Activated CD4-positive, alpha-beta T cell treated with anti-CD3 and anti-CD28 coated beads for 36 hours (primary cell): ENCODE measurements at regions not wholly inside any gene's neighbourhood (a gene's known extent, or its start where the extent isn't known, plus 50 kb on each side); places are given as distances from the start of the nearest gene placed in this dataset.

Source experiments
- ATAC-seq: fragments of 200-7000 bp; cut with Tn5 transposase; one replicate; pipeline ENCODE4 v1.10.0; 2021; ENCODE audit warnings: mild to moderate bottlenecking, moderate library complexity
- CTCF ChIA-PET: fragments of 350-600 bp; sonication (Branson Sonifier 250); formaldehyde crosslinking; loops from one replicate; lab custom pipeline; 2021; ENCODE audit warnings: antibody characterized with exemption; lab: Charles Lee
- POLR2A ChIA-PET: fragments of 350-600 bp; sonication (Branson Sonifier 250); formaldehyde crosslinking; loops from one replicate; lab custom pipeline; 2021; ENCODE audit warnings: antibody characterized with exemption, inconsistent platforms; lab: Charles Lee
- DNase-seq: peaks from one replicate; pipeline ENCODE4 v3.0.0-alpha.2; 2020
- H3K27ac Mint-ChIP-seq: one replicate; pipeline ENCODE4 v1.8.0; 2021; ENCODE audit warnings: mixed read lengths
- H3K27me3 Mint-ChIP-seq: one replicate; pipeline ENCODE4 v1.8.0; 2021; ENCODE audit warnings: mixed read lengths
- H3K36me3 Mint-ChIP-seq: one replicate; pipeline ENCODE4 v1.8.0; 2021; ENCODE audit warnings: low read depth, mixed read lengths
- H3K4me1 Mint-ChIP-seq: one replicate; pipeline ENCODE4 v1.8.0; 2021; ENCODE audit warnings: mixed read lengths
- H3K4me3 Mint-ChIP-seq: one replicate; pipeline ENCODE4 v1.8.0; 2021; ENCODE audit warnings: mild to moderate bottlenecking, moderate library complexity, mixed read lengths
- H3K9me3 Mint-ChIP-seq: one replicate; pipeline ENCODE4 v1.8.0; 2021; ENCODE audit warnings: low read depth, mixed read lengths
- intact Hi-C, 2 experiments: fragments of 100-400 bp; cut with DNase I in 1 of 2; cut with micrococcal nuclease in 1 of 2; formaldehyde crosslinking; loops; one replicate each; pipeline versions ENCODE4 v1.14.2 to v1.15.1; 2022 to 2024; cut with DNase I, micrococcal nuclease

GRCh38 chr2:121002597-121002996 lies 266.9 kb downstream of the GLI2 start:
- Mint-ChIP-seq H3K27ac (no peak overlapping the region), H3K9me3 (no peaks in the 10 kb centered on the region), H3K4me3 (no peak overlapping the region), H3K36me3 (no peaks in the 10 kb centered on the region), H3K27me3 (peaks cover 4% of the 10 kb centered on the region), H3K4me1 (no peaks in the 10 kb centered on the region)
- POLR2A ChIA-PET: no interaction called here
- CTCF ChIA-PET: no interaction called here
- DNase-seq: no peak
- ATAC-seq: no peak
- intact Hi-C loops: no loop called here

GRCh38 chr2:121003391-121003790 lies 267.7 kb downstream of the GLI2 start:
- peaks cover 6% of the 10 kb centered on the region for H3K27me3 Mint-ChIP-seq
- H3K36me3 Mint-ChIP-seq: no peaks in the 10 kb centered on the region
- no peak overlapping the region for H3K27ac Mint-ChIP-seq
- ChIA-PET CTCF (no interaction called here), POLR2A (no interaction called here)
- intact Hi-C loops: no loop called here
- no peaks in the 10 kb centered on the region for H3K9me3 Mint-ChIP-seq
- no peak for DNase-seq
- H3K4me1 Mint-ChIP-seq: no peaks in the 10 kb centered on the region
- no peak overlapping the region for H3K4me3 Mint-ChIP-seq
- no peak for ATAC-seq

- intact Hi-C loops: no loop called here
- Mint-ChIP-seq H3K27ac (no peak overlapping the region), H3K27me3 (peaks cover 13% of the 10 kb centered on the region), H3K36me3 (no peaks in the 10 kb centered on the region), H3K4me3 (no peak overlapping the region), H3K4me1 (no peaks in the 10 kb centered on the region), H3K9me3 (peaks cover under 1% of the 10 kb centered on the region)
- ChIA-PET CTCF (no interaction called here), POLR2A (no interaction called here)
- no peak for DNase-seq
- no peak for ATAC-seq
Observed at GRCh38 chr2:121004359-121004758, 268.7 kb downstream of the GLI2 start.

- intact Hi-C loops: no loop called here
- ChIA-PET POLR2A (no interaction called here), CTCF (no interaction called here)
- ATAC-seq (no peak), DNase-seq (no peak)
- Mint-ChIP-seq H3K9me3 (peaks cover 2% of the 10 kb centered on the region), H3K27me3 (peaks cover 14% of the 10 kb centered on the region), H3K4me3 (no peak overlapping the region), H3K27ac (no peak overlapping the region), H3K4me1 (no peaks in the 10 kb centered on the region), H3K36me3 (no peaks in the 10 kb centered on the region)
Observed at GRCh38 chr2:121004950-121005349, 269.3 kb downstream of the GLI2 start.

GRCh38 chr2:121005453-121005852 lies 269.8 kb downstream of the GLI2 start:
- ATAC-seq (no peak), DNase-seq (no peak)
- H3K4me1 Mint-ChIP-seq: no peaks in the 10 kb centered on the region
- intact Hi-C loops: no loop called here
- no peak overlapping the region for H3K4me3 Mint-ChIP-seq
- peaks cover 4% of the 10 kb centered on the region for H3K9me3 Mint-ChIP-seq
- no peaks in the 10 kb centered on the region for H3K36me3 Mint-ChIP-seq
- ChIA-PET POLR2A (no interaction called here), CTCF (no interaction called here)
- no peak overlapping the region for H3K27ac Mint-ChIP-seq
- H3K27me3 Mint-ChIP-seq: peaks cover 16% of the 10 kb centered on the region

GRCh38 chr2:121006743-121007489 lies 271.2 kb downstream of the GLI2 start:
- Mint-ChIP-seq H3K36me3 (no peaks in the 10 kb centered on the region), H3K27me3 (peaks cover 21% of the 10 kb centered on the region), H3K9me3 (peaks cover 4% of the 10 kb centered on the region), H3K4me1 (no peaks in the 10 kb centered on the region), H3K4me3 (no peak overlapping the region), H3K27ac (no peak overlapping the region)
- intact Hi-C loops: no loop called here
- DNase-seq: no peak
- ChIA-PET CTCF (no interaction called here), POLR2A (no interaction called here)
- no peak for ATAC-seq

GRCh38 chr2:121007490-121007853 lies 271.8 kb downstream of the GLI2 start:
- Mint-ChIP-seq H3K4me1 (no peaks in the 10 kb centered on the region), H3K36me3 (no peaks in the 10 kb centered on the region), H3K27ac (no peak overlapping the region), H3K4me3 (no peak overlapping the region), H3K9me3 (peaks cover 4% of the 10 kb centered on the region), H3K27me3 (peaks cover 19% of the 10 kb centered on the region)
- intact Hi-C loops: no loop called here
- POLR2A ChIA-PET: no interaction called here
- CTCF ChIA-PET: no interaction called here
- ATAC-seq (no peak), DNase-seq (no peak)

GRCh38 chr2:121008975-121009374 lies 273.3 kb downstream of the GLI2 start:
- intact Hi-C loops: no loop called here
- Mint-ChIP-seq H3K36me3 (no peaks in the 10 kb centered on the region), H3K4me3 (no peak overlapping the region), H3K4me1 (no peaks in the 10 kb centered on the region), H3K27me3 (peaks cover 18% of the 10 kb centered on the region), H3K27ac (no peak overlapping the region), H3K9me3 (peaks cover 4% of the 10 kb centered on the region)
- ATAC-seq (no peak), DNase-seq (peak; percentile 29)
- POLR2A ChIA-PET: no interaction called here
- CTCF ChIA-PET: no interaction called here

GRCh38 chr2:121010998-121011397 lies 274.0 kb downstream of the TFCP2L1 start:
- no peak for DNase-seq
- ChIA-PET POLR2A (no interaction called here), CTCF (interaction anchor here (0.9 kb wide), 1 partner anchor 246 kb away, joined by 3 read pairs; no protein-coding TSS in a partner anchor)
- Mint-ChIP-seq H3K36me3 (no peaks in the 10 kb centered on the region), H3K9me3 (peaks cover 4% of the 10 kb centered on the region), H3K4me1 (no peaks in the 10 kb centered on the region), H3K4me3 (no peak overlapping the region), H3K27me3 (peaks cover 19% of the 10 kb centered on the region), H3K27ac (no peak overlapping the region)
- intact Hi-C loops: no loop called here
- no peak for ATAC-seq

GRCh38 chr2:121014876-121015275 lies 270.1 kb downstream of the TFCP2L1 start:
- ATAC-seq: no peak
- no peaks in the 10 kb centered on the region for H3K36me3 Mint-ChIP-seq
- peaks cover 13% of the 10 kb centered on the region for H3K27me3 Mint-ChIP-seq
- H3K27ac Mint-ChIP-seq: no peak overlapping the region
- ChIA-PET CTCF (no interaction called here), POLR2A (no interaction called here)
- DNase-seq: no peak
- no peaks in the 10 kb centered on the region for H3K4me1 Mint-ChIP-seq
- peaks cover 2% of the 10 kb centered on the region for H3K9me3 Mint-ChIP-seq
- intact Hi-C loops: no loop called here
- H3K4me3 Mint-ChIP-seq: no peak overlapping the region

- DNase-seq: no peak
- ChIA-PET CTCF (no interaction called here), POLR2A (no interaction called here)
- no peaks in the 10 kb centered on the region for H3K36me3 Mint-ChIP-seq
- peaks cover 7% of the 10 kb centered on the region for H3K27me3 Mint-ChIP-seq
- no peaks in the 10 kb centered on the region for H3K9me3 Mint-ChIP-seq
- no peak overlapping the region for H3K4me3 Mint-ChIP-seq
- no peak overlapping the region for H3K27ac Mint-ChIP-seq
- intact Hi-C loops: no loop called here
- ATAC-seq: no peak
- no peaks in the 10 kb centered on the region for H3K4me1 Mint-ChIP-seq
Observed at GRCh38 chr2:121015971-121016485, 269.0 kb downstream of the TFCP2L1 start.

GRCh38 chr2:121017396-121017795 lies 267.6 kb downstream of the TFCP2L1 start:
- CTCF ChIA-PET: interaction anchor here (0.9 kb wide), 1 partner anchor 15 kb away, joined by 3 read pairs; no protein-coding TSS in a partner anchor
- ATAC-seq: no peak
- POLR2A ChIA-PET: no interaction called here
- no peak overlapping the region for H3K27ac Mint-ChIP-seq
- H3K27me3 Mint-ChIP-seq: peaks cover 9% of the 10 kb centered on the region
- H3K9me3 Mint-ChIP-seq: no peaks in the 10 kb centered on the region
- H3K4me3 Mint-ChIP-seq: no peak overlapping the region
- H3K36me3 Mint-ChIP-seq: no peaks in the 10 kb centered on the region
- intact Hi-C loops: no loop called here
- H3K4me1 Mint-ChIP-seq: no peaks in the 10 kb centered on the region
- no peak for DNase-seq
